HT-29 (cell line): ENCODE measurements at regions not wholly inside any gene's neighbourhood (a gene's known extent, or its start where the extent isn't known, plus 50 kb on each side); places are given as distances from the start of the nearest gene placed in this dataset.
"Not testable (repeated sequence)": the region's sequence is repeated elsewhere in the genome, so short reads cannot be mapped to it uniquely, and the experiment has no call there.

Experiments used
- DNase-seq: peaks from one replicate; pipeline ENCODE4 v3.0.0-alpha.2; 2015; ENCODE audit warnings: low spot score

- peak; percentile 54 for DNase-seq
Observed at GRCh38 chr14:37985826-37986470, 221.8 kb upstream of the SSTR1 start.

- DNase-seq = no peak
Observed at GRCh38 chr14:37988472-37988871, 219.2 kb upstream of the SSTR1 start.

- no peak for DNase-seq
Observed at GRCh38 chr14:37991027-37991426, 216.7 kb upstream of the SSTR1 start.

- DNase-seq = no peak
Observed at GRCh38 chr14:37992499-37992898, 215.2 kb upstream of the SSTR1 start.

- no peak for DNase-seq
Observed at GRCh38 chr14:37994846-37995372, 212.8 kb upstream of the SSTR1 start.

GRCh38 chr14:37997017-37997416 lies 210.7 kb upstream of the SSTR1 start:
- DNase-seq = no peak

- no peak for DNase-seq
Observed at GRCh38 chr14:38000340-38000739, 207.4 kb upstream of the SSTR1 start.

- DNase-seq = no peak
Observed at GRCh38 chr14:38001501-38001900, 206.2 kb upstream of the SSTR1 start.

GRCh38 chr14:38003746-38004609 lies 203.7 kb upstream of the SSTR1 start:
- DNase-seq = no peak

- no peak for DNase-seq
Observed at GRCh38 chr14:38004610-38004879, 203.2 kb upstream of the SSTR1 start.

- DNase-seq = not testable (repeated sequence)
Observed at GRCh38 chr14:38011156-38011555, 196.5 kb upstream of the SSTR1 start.

- no peak for DNase-seq
Observed at GRCh38 chr14:38012056-38012455, 195.6 kb upstream of the SSTR1 start.

GRCh38 chr14:38016497-38016896 lies 191.2 kb upstream of the SSTR1 start:
- DNase-seq = peak; percentile 16

GRCh38 chr14:38021861-38022260 lies 185.8 kb upstream of the SSTR1 start:
- DNase-seq = no peak

GRCh38 chr14:38022775-38023174 lies 184.9 kb upstream of the SSTR1 start:
- no peak for DNase-seq

- no peak for DNase-seq
Observed at GRCh38 chr14:38038171-38038570, 169.5 kb upstream of the SSTR1 start.

- DNase-seq = no peak
Observed at GRCh38 chr14:38038986-38039385, 168.7 kb upstream of the SSTR1 start.

- no peak for DNase-seq
Observed at GRCh38 chr14:38039496-38039895, 168.2 kb upstream of the SSTR1 start.

GRCh38 chr14:38040411-38040810 lies 167.3 kb upstream of the SSTR1 start:
- no peak for DNase-seq

- peak; percentile 13 for DNase-seq
Observed at GRCh38 chr14:38042322-38042721, 165.4 kb upstream of the SSTR1 start.

- DNase-seq = no peak
Observed at GRCh38 chr14:38044710-38045109, 163.0 kb upstream of the SSTR1 start.

GRCh38 chr14:38045461-38045860 lies 162.2 kb upstream of the SSTR1 start:
- DNase-seq = no peak

GRCh38 chr14:38046160-38046559 lies 161.5 kb upstream of the SSTR1 start:
- no peak for DNase-seq
